ENCODE measurements at regions not wholly inside any gene's neighbourhood (a gene's known extent, or its start where the extent isn't known, plus 50 kb on each side); places are given as distances from the start of the nearest gene placed in this dataset.

DNA sequence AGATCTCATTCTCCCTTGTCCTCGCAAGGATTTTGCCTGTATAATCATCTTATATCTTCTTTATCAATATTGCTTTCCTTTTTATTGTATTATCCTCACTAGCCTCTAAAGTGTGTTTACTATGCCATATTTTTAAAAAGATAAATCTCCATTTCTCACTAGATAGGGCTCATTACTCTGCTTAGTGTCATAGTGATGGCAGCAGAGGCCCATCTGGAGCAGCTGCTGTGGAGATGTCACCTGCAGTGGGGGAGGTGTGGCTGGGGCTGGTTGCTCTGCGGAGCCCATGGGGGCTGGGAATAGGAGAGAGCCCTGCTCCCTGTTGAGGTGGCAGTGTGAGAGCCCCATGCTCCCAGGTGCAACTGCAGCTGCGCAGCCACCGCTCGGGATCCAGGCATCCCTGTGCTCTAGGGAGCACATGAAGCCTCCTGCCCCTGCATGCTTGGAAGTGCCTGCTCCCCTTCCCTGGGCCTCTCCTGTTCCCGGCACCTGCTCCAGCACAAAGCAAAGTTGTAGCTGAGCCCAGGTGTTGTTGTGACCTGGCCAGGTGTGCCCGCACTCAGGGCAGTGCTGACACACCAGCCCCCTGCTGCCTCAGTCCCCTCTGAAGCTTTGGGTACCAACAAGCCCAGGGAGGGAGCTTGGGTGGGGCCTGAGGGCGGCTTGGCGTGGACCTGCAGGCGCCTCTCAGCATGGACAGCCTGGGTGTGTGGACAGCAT is 144.6 kb upstream of the MRPS30 start:
- DNase-seq (ENCODE audit: low spot score): no peak
- Histone ChIP-seq H3K4me1 (replicated peaks) (no peaks in the 10 kb centered on the region), H3K4me3 (no peak overlapping the region), H3K27me3 (replicated peaks; ENCODE audit: insufficient read depth) (no peaks in the 10 kb centered on the region), H3K27ac (no peak overlapping the region), H3K36me3 (no peaks in the 10 kb centered on the region), H3K9me3 (no peaks in the 10 kb centered on the region)
- intact Hi-C loops (cut with DNase I): no loop called here
- 75% methylated on average over 10 of the region's 10 CpGs for WGBS
- no peak for TF ChIP-seq POLR2AphosphoS5 (IDR thresholded peaks at IDR 0.05)

GRCh38 chr5:44661851-44662250 is 146.9 kb upstream of the MRPS30 start:
- Histone ChIP-seq H3K27ac (no peak overlapping the region), H3K27me3 (replicated peaks; ENCODE audit: insufficient read depth) (no peaks in the 10 kb centered on the region), H3K9me3 (no peaks in the 10 kb centered on the region), H3K4me3 (no peak overlapping the region), H3K4me1 (replicated peaks) (no peaks in the 10 kb centered on the region), H3K36me3 (no peaks in the 10 kb centered on the region)
- TF ChIP-seq POLR2A (IDR thresholded peaks at IDR 0.05) (no peak), POLR2AphosphoS5 (IDR thresholded peaks at IDR 0.05) (no peak), CTCF (IDR thresholded peaks at IDR 0.05) (no peak)
- 100% methylated on average over 1 of the region's 1 CpG for WGBS
- intact Hi-C loops (cut with DNase I): no loop called here
- DNase-seq (ENCODE audit: low spot score): no peak

DNA sequence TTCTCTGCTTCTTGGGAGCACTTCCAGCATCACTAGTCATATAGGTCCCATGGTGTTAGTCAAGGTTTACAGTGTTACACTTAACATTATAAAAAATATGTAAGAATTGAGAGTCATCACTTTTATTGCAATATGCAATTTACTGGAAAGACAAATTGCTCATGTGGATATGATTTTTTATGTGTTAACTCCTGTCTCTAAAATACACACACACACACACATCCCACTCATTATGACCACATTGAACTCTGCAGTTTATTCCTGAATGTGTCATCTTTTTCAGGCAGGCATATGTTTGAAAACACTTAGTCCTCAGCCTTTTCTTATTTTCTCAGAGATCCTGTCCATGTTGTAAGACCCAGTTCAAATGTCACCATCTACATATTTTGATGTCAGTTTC is 148.5 kb upstream of the MRPS30 start:
- intact Hi-C loops (cut with DNase I): no loop called here
- TF ChIP-seq POLR2A (IDR thresholded peaks at IDR 0.05): no peak
- TF ChIP-seq POLR2AphosphoS5 (IDR thresholded peaks at IDR 0.05): no peak
- TF ChIP-seq CTCF (IDR thresholded peaks at IDR 0.05): no peak
- Histone ChIP-seq H3K4me3 (no peak overlapping the region), H3K9me3 (no peaks in the 10 kb centered on the region), H3K36me3 (no peaks in the 10 kb centered on the region), H3K27ac (no peak overlapping the region), H3K27me3 (replicated peaks; ENCODE audit: insufficient read depth) (no peaks in the 10 kb centered on the region), H3K4me1 (replicated peaks) (no peaks in the 10 kb centered on the region)
- DNase-seq (ENCODE audit: low spot score): no peak

DNA sequence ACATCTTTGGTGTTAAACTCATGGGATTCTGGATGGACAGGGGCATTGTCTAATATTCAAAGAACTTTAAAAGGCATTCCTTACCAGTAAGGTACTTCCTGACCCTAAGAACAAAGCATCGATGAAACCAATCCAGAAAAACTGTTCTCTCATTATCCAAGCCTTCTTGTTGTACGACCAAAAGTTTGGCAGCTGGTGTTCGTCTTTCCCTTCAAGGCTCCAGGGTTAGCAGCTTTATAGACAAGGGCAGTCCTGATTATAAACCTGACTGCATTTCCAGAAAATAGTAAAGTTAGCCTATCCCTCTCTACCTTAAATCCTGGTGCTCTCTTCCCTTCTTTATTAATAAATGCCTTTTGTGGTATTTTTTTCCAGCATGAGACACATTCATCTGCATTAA is 149.4 kb upstream of the MRPS30 start:
- Histone ChIP-seq H3K4me1 (replicated peaks) (no peaks in the 10 kb centered on the region), H3K4me3 (no peak overlapping the region), H3K9me3 (no peaks in the 10 kb centered on the region), H3K27me3 (replicated peaks; ENCODE audit: insufficient read depth) (no peaks in the 10 kb centered on the region), H3K27ac (no peak overlapping the region), H3K36me3 (no peaks in the 10 kb centered on the region)
- intact Hi-C loops (cut with DNase I): no loop called here
- 39% methylated on average over 3 of the region's 3 CpGs for WGBS
- TF ChIP-seq CTCF (IDR thresholded peaks at IDR 0.05) (no peak), POLR2AphosphoS5 (IDR thresholded peaks at IDR 0.05) (no peak), POLR2A (IDR thresholded peaks at IDR 0.05) (no peak)
- DNase-seq (ENCODE audit: low spot score): no peak

GRCh38 chr5:44652674-44653073 is 156.1 kb upstream of the MRPS30 start:
- H3K9me3 ChIP-seq: no peaks in the 10 kb centered on the region
- 50% methylated on average over 2 of the region's 2 CpGs for WGBS
- H3K27me3 ChIP-seq (replicated peaks; ENCODE audit: insufficient read depth): no peaks in the 10 kb centered on the region
- H3K4me1 ChIP-seq (replicated peaks): no peaks in the 10 kb centered on the region
- no peak for TF ChIP-seq POLR2AphosphoS5 (IDR thresholded peaks at IDR 0.05)
- no peak for TF ChIP-seq CTCF (IDR thresholded peaks at IDR 0.05)
- no peak for TF ChIP-seq POLR2A (IDR thresholded peaks at IDR 0.05)
- no peak overlapping the region for H3K4me3 ChIP-seq
- H3K36me3 ChIP-seq: no peaks in the 10 kb centered on the region
- no peak overlapping the region for H3K27ac ChIP-seq
- intact Hi-C loops (cut with DNase I): no loop called here
- DNase-seq (ENCODE audit: low spot score): no peak

Data from prostate gland (tissue), 2 donors.